Stimulated activated naive CD8-positive, alpha-beta T cell treated with anti-CD3 and anti-CD28 coated beads, Interleukin-15, Interleukin-2, amounts not matched to agents 100 ng/mL and 50 ng/mL, for 24 hours (primary cell): ENCODE measurements at regions not wholly inside any gene's neighbourhood (a gene's known extent, or its start where the extent isn't known, plus 50 kb on each side); places are given as distances from the start of the nearest gene placed in this dataset.

ENCODE experiments used
- H3K27ac Mint-ChIP-seq: one replicate; pipeline ENCODE4 v1.8.0; 2021; ENCODE audit warnings: mild to moderate bottlenecking, mixed read lengths
- H3K27me3 Mint-ChIP-seq: one replicate; pipeline ENCODE4 v1.8.0; 2021; ENCODE audit warnings: mixed read lengths
- H3K36me3 Mint-ChIP-seq: one replicate; pipeline ENCODE4 v1.8.0; 2021; ENCODE audit warnings: low read depth, mixed read lengths
- H3K4me1 Mint-ChIP-seq: one replicate; pipeline ENCODE4 v1.8.0; 2021; ENCODE audit warnings: low read depth, mixed read lengths
- H3K4me3 Mint-ChIP-seq: one replicate; pipeline ENCODE4 v1.8.0; 2021; ENCODE audit warnings: mild to moderate bottlenecking, mixed read lengths
- H3K9me3 Mint-ChIP-seq: one replicate; pipeline ENCODE4 v1.8.0; 2021; ENCODE audit warnings: mixed read lengths

GRCh38 chr14:104339829-104340228 is 201.4 kb downstream of the KIF26A start:
- Mint-ChIP-seq H3K27ac (no peak overlapping the region), H3K4me3 (no peak overlapping the region)

DNA sequence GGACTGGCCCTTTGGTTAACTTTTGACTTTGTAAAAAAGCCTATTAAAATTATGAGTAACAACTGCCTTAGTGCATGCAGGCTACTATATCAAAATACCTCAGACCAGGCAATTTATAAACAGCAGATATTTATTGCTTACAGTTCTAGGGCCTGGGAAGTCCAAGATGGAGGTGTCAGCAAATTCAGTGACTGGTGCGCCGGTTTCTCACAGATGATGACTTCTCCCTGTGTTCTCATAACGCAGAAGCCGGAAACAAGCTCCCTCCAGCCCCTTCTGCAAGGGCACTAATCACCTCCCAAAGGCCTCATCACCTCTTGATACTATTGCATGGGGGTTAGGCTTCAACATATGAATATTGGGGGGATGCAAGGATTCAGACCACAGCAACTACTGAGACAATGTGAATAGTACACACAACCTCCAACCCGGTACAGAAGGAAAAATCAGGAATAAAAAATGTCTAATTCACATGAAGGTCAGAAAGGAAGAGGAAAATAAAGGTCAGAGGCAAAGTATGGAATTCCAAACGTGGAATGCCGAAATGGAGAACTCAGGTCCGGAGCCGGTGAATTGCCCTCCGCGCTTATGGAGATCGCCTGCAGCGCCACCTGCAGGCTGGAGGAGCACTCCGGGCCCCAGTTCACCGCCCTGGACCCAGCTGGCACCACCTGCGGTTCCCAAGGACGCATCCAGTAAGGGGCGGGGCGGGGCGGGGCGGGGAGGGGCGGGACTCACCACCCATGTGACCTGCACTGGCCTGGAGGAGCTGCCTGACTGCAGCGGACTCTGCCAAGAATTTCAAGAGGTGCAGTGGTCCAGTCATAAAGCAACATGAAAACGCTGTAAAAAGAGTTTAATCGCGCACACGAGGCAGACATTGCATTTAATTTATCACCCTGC is 203.4 kb downstream of the KIF26A start:
- no peaks in the 10 kb centered on the region for H3K4me1 Mint-ChIP-seq
- H3K27me3 Mint-ChIP-seq = peaks cover 8% of the 10 kb centered on the region
- H3K36me3 Mint-ChIP-seq = no peaks in the 10 kb centered on the region
- H3K4me3 Mint-ChIP-seq = no peak overlapping the region
- H3K27ac Mint-ChIP-seq = no peak overlapping the region
- peaks cover 18% of the 10 kb centered on the region for H3K9me3 Mint-ChIP-seq

More at GRCh38 chr14:104339829-104340228, 201.4 kb downstream of the KIF26A start:
- H3K27me3 Mint-ChIP-seq = peaks cover 4% of the 10 kb centered on the region
- peaks cover 18% of the 10 kb centered on the region for H3K9me3 Mint-ChIP-seq
- H3K36me3 Mint-ChIP-seq = no peaks in the 10 kb centered on the region
- no peaks in the 10 kb centered on the region for H3K4me1 Mint-ChIP-seq

- Mint-ChIP-seq H3K36me3 (no peaks in the 10 kb centered on the region), H3K9me3 (peaks cover 18% of the 10 kb centered on the region), H3K27ac (no peak overlapping the region), H3K27me3 (peaks cover 8% of the 10 kb centered on the region), H3K4me3 (no peak overlapping the region), H3K4me1 (no peaks in the 10 kb centered on the region)
Observed at GRCh38 chr14:104342435-104343293, 204.3 kb downstream of the KIF26A start.

DNA sequence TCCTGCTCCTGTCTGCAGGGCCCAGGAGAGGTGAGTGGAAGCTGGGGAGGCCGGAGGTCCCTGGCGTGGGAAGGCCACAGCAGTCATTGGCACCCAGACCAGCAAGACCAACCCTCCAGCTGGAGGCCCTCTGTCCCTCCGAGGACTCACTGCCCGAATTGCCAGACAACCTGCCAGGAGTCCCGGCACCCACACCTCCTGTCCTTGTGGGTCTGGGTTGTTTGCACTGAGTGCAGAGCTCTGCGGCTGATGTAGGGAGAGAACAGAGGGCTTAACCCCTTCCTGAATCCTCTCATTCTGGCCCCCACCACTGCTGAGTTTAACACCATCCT is 204.9 kb downstream of the KIF26A start:
- no peak overlapping the region for H3K4me3 Mint-ChIP-seq
- H3K4me1 Mint-ChIP-seq = no peaks in the 10 kb centered on the region
- peaks cover 8% of the 10 kb centered on the region for H3K27me3 Mint-ChIP-seq
- H3K9me3 Mint-ChIP-seq = peaks cover 18% of the 10 kb centered on the region
- no peaks in the 10 kb centered on the region for H3K36me3 Mint-ChIP-seq
- H3K27ac Mint-ChIP-seq = no peak overlapping the region

DNA sequence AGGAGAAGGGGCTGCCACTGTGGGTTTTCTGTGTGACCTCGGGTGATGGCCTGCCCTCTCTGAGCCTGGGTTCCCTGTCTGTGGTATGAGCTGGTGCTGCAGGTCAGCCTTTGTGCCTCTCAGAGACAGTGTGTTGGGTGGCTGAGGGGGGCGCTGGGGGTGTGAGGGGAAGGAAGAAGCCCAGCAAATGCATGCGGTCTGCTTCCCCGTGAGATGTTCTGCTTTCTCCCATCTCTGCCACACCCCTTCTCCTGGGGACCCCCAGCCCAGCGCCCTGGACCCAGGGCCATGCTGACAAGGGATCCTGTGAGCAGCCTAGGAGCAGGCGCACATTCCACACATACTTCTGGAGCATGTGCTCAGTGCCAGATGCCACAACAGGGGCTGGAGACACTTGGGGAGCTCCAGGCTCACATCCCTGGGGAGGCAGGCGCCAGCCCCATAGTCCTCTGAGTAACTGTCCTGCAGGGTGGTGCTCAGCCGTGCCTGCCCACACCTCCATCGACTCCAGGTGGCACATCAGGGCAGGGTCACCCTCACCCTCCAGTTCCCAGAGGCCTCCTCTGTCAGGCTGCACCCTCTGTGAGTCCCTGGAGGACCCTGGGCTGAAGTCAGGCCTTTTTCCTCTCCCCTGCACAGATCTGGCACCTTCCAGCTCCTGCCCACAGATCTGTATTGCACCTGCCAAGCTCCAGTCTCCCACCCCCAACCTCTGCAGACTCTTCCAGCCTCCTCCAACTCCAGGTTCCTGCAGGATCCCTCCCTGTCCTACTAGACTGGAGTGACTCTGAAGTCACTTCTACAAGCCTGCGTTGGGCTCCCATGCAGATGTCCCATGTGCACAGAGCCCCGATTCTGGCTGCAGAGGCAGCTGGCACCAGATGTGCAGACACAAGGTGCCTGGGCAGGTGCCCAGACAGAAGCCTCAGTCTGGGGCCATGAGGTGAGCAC is 205.6 kb downstream of the KIF26A start:
- Mint-ChIP-seq H3K27me3 (peaks cover 8% of the 10 kb centered on the region), H3K4me3 (no peak overlapping the region), H3K9me3 (peaks cover 16% of the 10 kb centered on the region), H3K4me1 (no peaks in the 10 kb centered on the region), H3K36me3 (no peaks in the 10 kb centered on the region), H3K27ac (no peak overlapping the region)

GRCh38 chr14:104344818-104345620 is 206.6 kb downstream of the KIF26A start:
- Mint-ChIP-seq H3K27ac (no peak overlapping the region), H3K27me3 (peaks cover 8% of the 10 kb centered on the region), H3K4me3 (no peak overlapping the region), H3K4me1 (no peaks in the 10 kb centered on the region), H3K36me3 (no peaks in the 10 kb centered on the region), H3K9me3 (peaks cover 11% of the 10 kb centered on the region)

DNA sequence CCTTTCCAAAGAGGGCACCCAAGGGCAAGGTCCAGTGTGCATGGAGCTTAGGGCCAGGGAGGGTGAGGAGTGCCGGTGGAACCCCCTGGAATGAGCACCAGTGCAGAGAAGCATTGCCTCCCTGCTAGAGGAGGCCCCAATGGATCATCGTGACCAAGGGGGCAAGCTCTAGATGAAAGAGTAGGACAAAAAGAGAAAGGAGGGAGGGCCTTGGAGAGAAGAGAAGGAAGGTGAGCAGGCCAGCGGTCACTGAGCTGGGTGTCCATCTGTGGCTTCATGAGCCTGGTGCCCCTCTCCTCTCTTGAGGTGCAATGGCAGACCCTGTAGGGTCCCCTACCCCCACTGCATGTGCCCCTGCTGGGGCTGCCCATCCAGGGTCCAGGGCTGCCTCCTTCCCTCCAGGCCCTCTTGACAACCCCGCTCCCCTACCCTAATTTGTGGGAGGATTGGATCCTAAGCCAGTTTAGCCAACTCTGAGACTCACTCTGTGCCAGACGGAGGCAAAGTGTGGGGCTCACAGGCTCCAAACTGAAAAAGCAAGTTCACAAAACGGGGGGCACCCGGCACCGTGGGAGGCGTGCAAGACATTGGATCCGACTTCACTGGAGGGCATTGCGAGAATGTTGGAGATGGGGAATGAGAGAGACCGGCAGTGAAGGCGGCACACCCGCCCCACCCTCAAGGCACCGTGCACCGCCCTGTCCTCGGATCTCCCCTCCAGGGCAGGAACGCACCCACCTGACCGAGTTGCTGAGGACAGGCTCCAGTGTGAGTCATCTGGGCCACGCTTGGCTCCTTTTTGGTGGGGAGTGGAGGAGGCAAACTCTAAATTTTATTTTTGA is 207.5 kb downstream of the KIF26A start:
- Mint-ChIP-seq H3K9me3 (peaks cover 11% of the 10 kb centered on the region), H3K27ac (no peak overlapping the region), H3K36me3 (no peaks in the 10 kb centered on the region), H3K4me3 (no peak overlapping the region), H3K4me1 (no peaks in the 10 kb centered on the region), H3K27me3 (peaks cover 8% of the 10 kb centered on the region)

DNA sequence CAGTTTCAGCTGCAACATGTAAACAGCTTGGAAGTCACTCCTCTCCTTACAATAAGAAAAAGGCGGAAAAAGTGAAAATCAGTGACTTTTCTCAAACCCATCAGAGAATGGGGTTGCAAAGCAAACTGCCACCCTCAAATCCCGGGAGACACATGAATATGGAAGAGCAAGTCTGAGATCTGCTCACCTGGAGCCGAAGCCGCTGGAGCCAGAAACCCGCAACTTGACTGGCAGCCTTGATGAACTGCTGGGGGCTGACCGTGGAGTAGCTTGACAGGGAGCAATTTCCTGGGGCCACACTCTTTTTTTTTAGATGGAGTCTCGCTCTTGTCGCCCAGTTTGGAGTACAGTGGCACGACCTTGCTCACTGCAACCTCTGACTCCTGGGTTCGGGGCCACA is 208.2 kb downstream of the KIF26A start:
- Mint-ChIP-seq H3K27ac (no peak overlapping the region), H3K36me3 (no peaks in the 10 kb centered on the region), H3K9me3 (peaks cover 11% of the 10 kb centered on the region), H3K27me3 (peaks cover 8% of the 10 kb centered on the region), H3K4me3 (no peak overlapping the region), H3K4me1 (no peaks in the 10 kb centered on the region)

DNA sequence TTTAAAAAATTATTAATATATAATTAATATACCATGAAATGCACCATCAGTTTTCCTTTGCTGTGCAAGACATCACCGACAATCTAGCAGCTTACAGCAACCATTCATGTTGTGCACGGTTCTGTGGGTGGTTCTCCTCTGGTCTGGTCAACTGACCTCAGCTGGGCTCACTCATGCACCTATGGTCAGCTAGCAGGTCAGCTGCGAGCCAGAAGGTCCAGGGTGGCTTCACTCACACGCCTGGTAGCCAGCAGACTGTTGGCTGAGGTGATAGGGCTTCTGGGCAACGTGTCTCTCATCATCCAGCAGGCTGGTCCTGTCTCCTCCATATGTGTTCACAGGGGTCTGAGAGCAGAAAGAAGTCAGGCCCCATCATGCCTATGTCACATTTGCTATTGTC is 210.4 kb downstream of the KIF26A start:
- Mint-ChIP-seq H3K36me3 (no peaks in the 10 kb centered on the region), H3K9me3 (peaks cover 8% of the 10 kb centered on the region), H3K27ac (no peak overlapping the region), H3K4me3 (no peak overlapping the region), H3K4me1 (no peaks in the 10 kb centered on the region), H3K27me3 (peaks cover 4% of the 10 kb centered on the region)

GRCh38 chr14:104349950-104350349 is 211.6 kb downstream of the KIF26A start:
- Mint-ChIP-seq H3K9me3 (peaks cover 8% of the 10 kb centered on the region), H3K27me3 (peaks cover 4% of the 10 kb centered on the region), H3K36me3 (no peaks in the 10 kb centered on the region), H3K4me3 (no peak overlapping the region), H3K27ac (no peak overlapping the region), H3K4me1 (no peaks in the 10 kb centered on the region)

GRCh38 chr14:104350463-104351185 is 212.2 kb downstream of the KIF26A start:
- Mint-ChIP-seq H3K9me3 (peaks cover 8% of the 10 kb centered on the region), H3K36me3 (no peaks in the 10 kb centered on the region), H3K27ac (no peak overlapping the region), H3K27me3 (no peaks in the 10 kb centered on the region), H3K4me1 (no peaks in the 10 kb centered on the region), H3K4me3 (no peak overlapping the region)

DNA sequence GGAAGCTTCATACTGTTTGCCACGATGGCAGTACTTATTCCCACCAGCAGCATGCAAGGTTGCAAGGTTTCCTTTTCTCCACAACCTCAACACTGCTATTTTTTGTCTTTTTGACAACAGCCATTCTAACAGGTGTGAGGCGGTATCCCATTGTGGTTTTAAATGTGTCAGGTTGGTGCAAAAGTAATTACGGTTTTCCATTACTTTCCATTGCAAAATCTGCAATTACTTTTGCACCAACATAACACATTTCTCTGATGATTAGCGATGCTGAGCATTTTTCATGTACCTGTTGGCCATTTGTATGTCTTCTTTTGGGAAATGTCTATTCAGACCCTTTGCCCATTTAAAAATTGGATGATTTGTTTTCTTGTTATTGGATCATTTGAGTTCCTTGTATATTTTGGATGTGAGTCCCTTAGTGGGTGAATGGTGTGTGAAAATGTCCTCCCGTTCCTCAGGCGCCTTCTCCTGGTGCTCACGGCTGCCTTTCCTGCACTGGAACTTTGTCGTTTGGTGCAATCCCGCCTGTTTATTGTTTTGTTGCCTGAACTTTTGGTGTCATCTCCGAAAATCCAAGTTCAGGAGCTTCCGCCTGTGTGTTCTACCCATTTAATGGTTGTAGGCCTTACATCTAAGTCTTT is 213.6 kb downstream of the KIF26A start:
- H3K4me1 Mint-ChIP-seq = no peaks in the 10 kb centered on the region
- no peaks in the 10 kb centered on the region for H3K27me3 Mint-ChIP-seq
- no peak overlapping the region for H3K27ac Mint-ChIP-seq

More for the DNA sequence above, 213.6 kb downstream of the KIF26A start:
- Mint-ChIP-seq H3K4me3 (no peak overlapping the region), H3K9me3 (peaks cover 8% of the 10 kb centered on the region), H3K36me3 (no peaks in the 10 kb centered on the region)
